ENCODE measurements at regions not wholly inside any gene's neighbourhood (a gene's known extent, or its start where the extent isn't known, plus 50 kb on each side); places are given as distances from the start of the nearest gene placed in this dataset.

DNA sequence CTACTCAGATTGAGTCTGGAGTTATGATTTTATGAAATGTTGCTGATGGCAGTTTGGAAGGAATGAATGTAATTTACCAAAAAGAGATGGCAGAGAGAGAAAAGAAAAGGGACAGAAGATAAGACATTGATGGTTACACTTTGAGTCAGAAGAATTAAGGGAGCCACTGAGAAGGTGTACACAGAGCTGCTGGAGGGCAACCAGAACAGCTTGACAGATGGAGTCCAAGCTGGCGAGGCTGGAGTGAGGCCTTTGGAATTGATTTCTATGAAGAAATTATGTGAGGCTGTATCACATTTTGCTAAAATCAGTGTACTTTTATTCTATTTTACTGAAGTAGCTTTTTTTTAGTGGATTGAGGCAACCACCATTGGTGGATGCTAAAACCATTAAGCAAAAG lies 740.5 kb downstream of the REEP3 start:
- TF ChIP-seq CTCF (IDR thresholded peaks at IDR 0.05; ENCODE audit: low read depth, low read length): no peak
- TF ChIP-seq EZH2phosphoT487 (IDR thresholded peaks at IDR 0.05; ENCODE audit: low read depth): no peak
